ENCODE measurements at regions not wholly inside any gene's neighbourhood (a gene's known extent, or its start where the extent isn't known, plus 50 kb on each side); places are given as distances from the start of the nearest gene placed in this dataset.

GRCh38 chr11:70769521-70769920 lies 371.2 kb downstream of the CTTN start:
- TF ChIP-seq POLR2A (IDR thresholded peaks at IDR 0.05): no peak
- TF ChIP-seq, protein P1, sequence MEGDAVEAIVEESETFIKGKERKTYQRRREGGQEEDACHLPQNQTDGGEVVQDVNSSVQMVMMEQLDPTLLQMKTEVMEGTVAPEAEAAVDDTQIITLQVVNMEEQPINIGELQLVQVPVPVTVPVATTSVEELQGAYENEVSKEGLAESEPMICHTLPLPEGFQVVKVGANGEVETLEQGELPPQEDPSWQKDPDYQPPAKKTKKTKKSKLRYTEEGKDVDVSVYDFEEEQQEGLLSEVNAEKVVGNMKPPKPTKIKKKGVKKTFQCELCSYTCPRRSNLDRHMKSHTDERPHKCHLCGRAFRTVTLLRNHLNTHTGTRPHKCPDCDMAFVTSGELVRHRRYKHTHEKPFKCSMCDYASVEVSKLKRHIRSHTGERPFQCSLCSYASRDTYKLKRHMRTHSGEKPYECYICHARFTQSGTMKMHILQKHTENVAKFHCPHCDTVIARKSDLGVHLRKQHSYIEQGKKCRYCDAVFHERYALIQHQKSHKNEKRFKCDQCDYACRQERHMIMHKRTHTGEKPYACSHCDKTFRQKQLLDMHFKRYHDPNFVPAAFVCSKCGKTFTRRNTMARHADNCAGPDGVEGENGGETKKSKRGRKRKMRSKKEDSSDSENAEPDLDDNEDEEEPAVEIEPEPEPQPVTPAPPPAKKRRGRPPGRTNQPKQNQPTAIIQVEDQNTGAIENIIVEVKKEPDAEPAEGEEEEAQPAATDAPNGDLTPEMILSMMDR (IDR thresholded peaks at IDR 0.05): no peak

All from thyroid gland (tissue), 4 donors.